GM23248 (cell line): ENCODE measurements at regions not wholly inside any gene's neighbourhood (a gene's known extent, or its start where the extent isn't known, plus 50 kb on each side); places are given as distances from the start of the nearest gene placed in this dataset.

Source experiments
- DNase-seq: peaks from one replicate; pipeline ENCODE4 v3.0.0-alpha.2; 2015
- H2AFZ ChIP-seq: fragments of 200-600 bp; sonication (generic); 2 replicates; pipeline ENCODE4 v1.6.1; 2016; ENCODE audit warnings: antibody characterized with exemption
- H3F3A ChIP-seq: fragments of 200-600 bp; sonication (generic); 2 replicates; pipeline ENCODE4 v1.6.1; 2016; ENCODE audit warnings: mild to moderate bottlenecking, antibody characterized with exemption, mixed run types; ENCODE audit not compliant: insufficient read depth
- H3K27ac ChIP-seq: fragments of 200-600 bp; sonication (generic); 2 replicates; pipeline ENCODE4 v1.5.1; 2016; ENCODE audit warnings: mild to moderate bottlenecking
- H3K27me3 ChIP-seq: fragments of 200-600 bp; sonication (generic); replicated peaks from 2 replicates; pipeline ENCODE4 v1.6.1; 2016; ENCODE audit warnings: mild to moderate bottlenecking; ENCODE audit not compliant: insufficient read depth
- H3K36me3 ChIP-seq: fragments of 200-600 bp; sonication (generic); 2 replicates; pipeline ENCODE4 v1.6.1; 2016; ENCODE audit warnings: low read depth, mild to moderate bottlenecking
- H3K4me1 ChIP-seq: fragments of 200-600 bp; sonication (generic); 2 replicates; pipeline ENCODE4 v1.6.1; 2016; ENCODE audit warnings: mild to moderate bottlenecking; ENCODE audit not compliant: insufficient read depth
- H3K4me2 ChIP-seq: fragments of 200-600 bp; sonication (generic); one replicate; pipeline ENCODE4 v1.6.1; 2016; ENCODE audit warnings: mild to moderate bottlenecking; ENCODE audit not compliant: unreplicated experiment
- H3K4me3 ChIP-seq: fragments of 200-600 bp; sonication (generic); 2 replicates; pipeline ENCODE4 v1.5.1; 2016; ENCODE audit warnings: mild to moderate bottlenecking
- H3K79me2 ChIP-seq: fragments of 200-600 bp; sonication (generic); 2 replicates; pipeline ENCODE4 v1.6.1; 2016; ENCODE audit warnings: mild to moderate bottlenecking; ENCODE audit not compliant: insufficient read depth
- H3K9ac ChIP-seq: fragments of 200-600 bp; sonication (generic); 2 replicates; pipeline ENCODE4 v1.6.1; 2016; ENCODE audit warnings: mild to moderate bottlenecking
- H3K9me2 ChIP-seq: fragments of 200-600 bp; sonication (generic); 2 replicates; pipeline ENCODE4 v1.6.1; 2016; ENCODE audit warnings: mixed run types, mild to moderate bottlenecking, moderate library complexity; ENCODE audit not compliant: insufficient read depth
- H3K9me3 ChIP-seq: fragments of 200-600 bp; sonication (generic); one replicate; pipeline ENCODE4 v1.6.1; 2017; ENCODE audit warnings: low read depth
- H4K20me1 ChIP-seq: fragments of 200-600 bp; sonication (generic); 2 replicates; pipeline ENCODE4 v1.6.0; 2016; ENCODE audit not compliant: insufficient read depth
- EZH2 ChIP-seq: fragments of 200-600 bp; sonication (generic); IDR thresholded peaks from 2 replicates; pipeline ENCODE4 v1.6.1; 2018; ENCODE audit warnings: antibody characterized with exemption, mild to moderate bottlenecking; ENCODE audit not compliant: insufficient read depth, poor library complexity, severe bottlenecking
- EZH2phosphoT487 ChIP-seq: fragments of 200-600 bp; sonication (generic); IDR thresholded peaks from 2 replicates; pipeline ENCODE4 v1.6.1; 2018; ENCODE audit warnings: antibody characterized with exemption, moderate library complexity, mild to moderate bottlenecking, low read depth; ENCODE audit not compliant: insufficient read depth
- WGBS, 2 experiments: methylation state at CpG; one replicate each; pipeline ENCODE4 v1.1.6; 2015 to 2017; ENCODE audit warnings: low lambda C conversion rate in 2 of 2, low coverage in 1 of 2; ENCODE audit errors: missing lambda C conversion rate in 2 of 2; 5-methylcytosine and 5-hydroxymethylcytosine counted together
- in situ Hi-C: fragments of 300-500 bp; cut with MboI; formaldehyde crosslinking; loops from 2 replicates; pipeline ENCODE4 v1.15.0; 2020

DNA sequence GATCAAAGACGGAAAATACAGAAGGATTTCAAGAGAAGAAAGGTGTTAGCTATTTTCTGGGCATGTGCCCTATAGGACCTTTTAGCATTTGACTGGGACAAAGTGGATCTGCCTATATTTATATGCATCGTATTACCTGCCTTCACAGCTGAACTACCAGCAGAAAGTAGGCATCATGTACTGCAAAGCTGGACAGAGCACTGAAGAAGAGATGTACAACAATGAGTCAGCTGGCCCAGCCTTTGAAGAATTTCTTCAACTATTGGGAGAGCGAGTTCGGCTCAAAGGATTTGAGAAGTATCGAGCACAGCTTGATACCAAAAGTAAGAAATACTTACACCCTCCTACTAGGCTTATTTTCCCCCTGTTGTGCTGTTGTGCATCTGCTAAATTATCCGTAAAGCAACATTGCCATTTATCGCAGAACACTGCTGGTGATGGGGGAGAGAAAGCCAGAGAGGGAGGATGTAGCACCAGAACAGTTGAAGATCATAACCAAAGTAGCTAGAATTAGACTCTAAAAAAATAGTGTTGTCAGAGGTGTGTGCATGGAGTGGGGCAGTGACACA lies 282.0 kb upstream of the RGS6 start:
- peak overlapping the region; percentile 81; the same call in 1 of the 2 replicates for H3K27ac ChIP-seq
- DNase-seq, result peak; percentile 27
- H4K20me1 ChIP-seq, result no peaks in the 10 kb centered on the region
- H3K9me2 ChIP-seq, result no peaks in the 10 kb centered on the region
- peaks cover 41% of the 10 kb centered on the region for H3K79me2 ChIP-seq
- peaks cover 24% of the 10 kb centered on the region for H3K4me1 ChIP-seq
- no peak overlapping the region for H2AFZ ChIP-seq
- 92 to 99% methylated on average over 7 of the region's 7 CpGs for WGBS, 2 experiments
- no peak overlapping the region for H3K9ac ChIP-seq
- no peak overlapping the region for H3K4me3 ChIP-seq
- in situ Hi-C loops, result no loop called here
- TF ChIP-seq EZH2 (no peak), EZH2phosphoT487 (no peak)
- H3K9me3 ChIP-seq, result no peaks in the 10 kb centered on the region
- no peak overlapping the region for H3K4me2 ChIP-seq
- peaks cover 29% of the 10 kb centered on the region for H3K36me3 ChIP-seq
- peaks cover 42% of the 10 kb centered on the region for H3F3A ChIP-seq
- no peaks in the 10 kb centered on the region for H3K27me3 ChIP-seq

DNA sequence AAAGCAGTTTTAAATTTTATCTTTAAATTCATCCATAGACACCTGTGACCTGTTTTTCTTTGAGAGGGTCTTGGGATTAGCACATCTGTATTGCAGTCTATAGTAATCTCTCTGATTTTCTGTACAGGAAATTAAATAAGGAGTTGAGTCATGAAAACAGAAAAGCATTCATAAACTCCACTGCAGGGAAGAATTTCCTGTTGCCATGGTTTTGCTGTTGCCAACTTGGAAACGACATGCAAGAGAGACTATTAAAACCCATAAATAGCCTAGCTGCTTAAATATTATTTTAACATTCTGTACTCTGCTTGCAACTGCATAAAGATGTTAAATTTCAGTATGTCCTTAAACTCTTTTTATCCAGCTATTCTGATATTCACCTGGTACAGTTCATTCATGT lies 281.0 kb upstream of the RGS6 start:
- Histone ChIP-seq H3K79me2 (peaks cover 51% of the 10 kb centered on the region), H3K4me2 (peak overlapping the region; percentile 53), H3K9me2 (no peaks in the 10 kb centered on the region), H3F3A (peaks cover 38% of the 10 kb centered on the region), H3K9me3 (no peaks in the 10 kb centered on the region), H3K27ac (peak overlapping the region; percentile 81), H4K20me1 (no peaks in the 10 kb centered on the region), H3K27me3 (no peaks in the 10 kb centered on the region), H3K4me1 (peaks cover 20% of the 10 kb centered on the region), H3K9ac (peak overlapping the region; percentile 54), H3K4me3 (no peak overlapping the region; the same call in 1 of the 2 replicates), H3K36me3 (peaks cover 29% of the 10 kb centered on the region), H2AFZ (no peak overlapping the region)
- in situ Hi-C loops, result no loop called here
- peak; percentile 89 for DNase-seq
- 0% methylated on average over 1 of the region's 1 CpG for WGBS, 2 experiments
- TF ChIP-seq EZH2phosphoT487 (no peak), EZH2 (no peak)

DNA sequence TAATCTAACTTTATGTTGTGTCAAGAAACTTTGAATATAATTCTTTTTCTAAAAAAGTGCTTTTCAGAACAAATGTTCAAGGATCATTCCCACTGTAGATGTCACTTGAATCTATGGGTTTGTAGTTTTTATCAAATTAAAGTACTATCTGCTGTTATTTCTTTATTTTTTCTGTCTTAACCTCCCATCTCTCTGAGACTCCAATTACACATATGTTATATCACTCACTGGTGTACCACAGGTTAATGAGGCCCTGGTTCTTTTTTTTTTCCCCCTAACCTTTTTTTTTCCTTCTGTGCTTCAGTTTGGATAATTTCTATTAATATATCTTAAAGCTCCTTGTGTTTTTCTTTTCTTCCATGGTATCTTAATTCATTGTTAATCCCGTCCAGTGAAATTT lies 279.9 kb upstream of the RGS6 start:
- Histone ChIP-seq H3K27ac (peak overlapping the region; percentile 81), H3K9ac (no peak overlapping the region), H3F3A (peaks cover 29% of the 10 kb centered on the region), H3K4me2 (no peak overlapping the region), H3K79me2 (peaks cover 59% of the 10 kb centered on the region), H3K36me3 (peaks cover 29% of the 10 kb centered on the region), H4K20me1 (no peaks in the 10 kb centered on the region), H3K9me3 (no peaks in the 10 kb centered on the region), H3K9me2 (no peaks in the 10 kb centered on the region), H3K4me3 (no peak overlapping the region), H3K4me1 (peaks cover 20% of the 10 kb centered on the region), H3K27me3 (no peaks in the 10 kb centered on the region), H2AFZ (no peak overlapping the region)
- peak; percentile 36 for DNase-seq
- TF ChIP-seq EZH2phosphoT487 (no peak), EZH2 (no peak)
- WGBS, 2 experiments, result 95 to 100% methylated on average over 1 of the region's 1 CpG
- in situ Hi-C loops, result no loop called here

DNA sequence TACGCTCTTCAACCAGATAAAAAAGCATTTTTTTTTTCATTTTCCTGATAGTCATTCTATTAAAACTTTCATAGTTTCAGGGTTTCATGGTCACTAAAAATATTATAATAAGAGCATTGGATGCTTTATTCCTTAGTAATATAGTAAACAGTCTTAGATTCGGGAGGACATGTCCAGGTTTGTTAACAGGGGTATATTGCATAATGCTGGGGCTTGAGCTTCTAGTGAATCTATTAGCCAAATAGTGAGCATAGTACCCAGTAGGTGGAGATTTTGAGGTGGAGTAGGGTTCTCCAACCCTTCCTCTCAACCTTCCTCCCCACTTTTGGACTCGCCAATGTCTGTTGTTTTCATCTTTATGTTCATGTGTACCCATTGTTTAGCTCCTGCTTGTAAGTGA lies 277.4 kb upstream of the RGS6 start:
- TF ChIP-seq EZH2 (no peak), EZH2phosphoT487 (no peak)
- Histone ChIP-seq H4K20me1 (no peaks in the 10 kb centered on the region), H3K9ac (no peak overlapping the region), H3K9me3 (no peaks in the 10 kb centered on the region), H3K27me3 (no peaks in the 10 kb centered on the region), H3K27ac (no peak overlapping the region), H3K9me2 (no peaks in the 10 kb centered on the region), H3F3A (peaks cover 45% of the 10 kb centered on the region), H3K79me2 (peaks cover 50% of the 10 kb centered on the region), H3K4me2 (no peak overlapping the region), H2AFZ (no peak overlapping the region), H3K4me1 (peaks cover 38% of the 10 kb centered on the region), H3K36me3 (peaks cover 29% of the 10 kb centered on the region), H3K4me3 (no peak overlapping the region)
- 94 to 98% methylated on average over 3 of the region's 3 CpGs for WGBS, 2 experiments
- DNase-seq, result no peak
- in situ Hi-C loops, result no loop called here
